ENCODE measurements at regions not wholly inside any gene's neighbourhood (a gene's known extent, or its start where the extent isn't known, plus 50 kb on each side); places are given as distances from the start of the nearest gene placed in this dataset.

DNA sequence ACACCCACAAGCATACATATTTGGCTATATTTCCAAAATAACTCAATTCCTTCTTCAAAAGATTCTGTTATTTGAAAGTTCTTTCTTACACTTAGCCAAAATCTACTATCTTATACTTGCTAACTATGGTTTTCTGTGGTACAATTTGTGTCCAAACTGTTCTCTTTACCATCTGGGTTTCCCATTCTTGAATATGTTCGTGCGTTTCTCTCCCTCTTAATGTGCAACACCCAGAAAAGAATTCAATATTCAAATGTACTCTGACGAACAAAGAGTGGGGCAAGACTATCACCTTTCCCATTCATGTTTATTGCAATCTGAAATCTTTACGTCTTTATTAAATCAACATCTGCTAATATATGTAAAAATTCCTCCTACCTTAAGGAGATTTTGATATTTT, 912.7 kb downstream of the FAT4 start:
- TF ChIP-seq POLR2A (IDR thresholded peaks at IDR 0.05) (no peak), CTCF (IDR thresholded peaks at IDR 0.05) (no peak), EP300 (IDR thresholded peaks at IDR 0.05) (no peak)
